ENCODE measurements at regions not wholly inside any gene's neighbourhood (a gene's known extent, or its start where the extent isn't known, plus 50 kb on each side); places are given as distances from the start of the nearest gene placed in this dataset.

- ATAC-seq (no peak), DNase-seq (no peak)
- Histone ChIP-seq H3K9me3 (no peaks in the 10 kb centered on the region), H3K36me3 (no peaks in the 10 kb centered on the region), H3K27ac (no peak overlapping the region), H3K27me3 (no peaks in the 10 kb centered on the region), H3K4me3 (no peak overlapping the region), H3K4me1 (peaks cover 0 to 3% (median 0%) of the 10 kb centered on the region in 9 donors)
- 78 to 84% methylated on average over 3 of the region's 3 CpGs for WGBS, 2 donors
- intact Hi-C loops (cut with DNase I): no loop called here
- TF ChIP-seq, protein P1, sequence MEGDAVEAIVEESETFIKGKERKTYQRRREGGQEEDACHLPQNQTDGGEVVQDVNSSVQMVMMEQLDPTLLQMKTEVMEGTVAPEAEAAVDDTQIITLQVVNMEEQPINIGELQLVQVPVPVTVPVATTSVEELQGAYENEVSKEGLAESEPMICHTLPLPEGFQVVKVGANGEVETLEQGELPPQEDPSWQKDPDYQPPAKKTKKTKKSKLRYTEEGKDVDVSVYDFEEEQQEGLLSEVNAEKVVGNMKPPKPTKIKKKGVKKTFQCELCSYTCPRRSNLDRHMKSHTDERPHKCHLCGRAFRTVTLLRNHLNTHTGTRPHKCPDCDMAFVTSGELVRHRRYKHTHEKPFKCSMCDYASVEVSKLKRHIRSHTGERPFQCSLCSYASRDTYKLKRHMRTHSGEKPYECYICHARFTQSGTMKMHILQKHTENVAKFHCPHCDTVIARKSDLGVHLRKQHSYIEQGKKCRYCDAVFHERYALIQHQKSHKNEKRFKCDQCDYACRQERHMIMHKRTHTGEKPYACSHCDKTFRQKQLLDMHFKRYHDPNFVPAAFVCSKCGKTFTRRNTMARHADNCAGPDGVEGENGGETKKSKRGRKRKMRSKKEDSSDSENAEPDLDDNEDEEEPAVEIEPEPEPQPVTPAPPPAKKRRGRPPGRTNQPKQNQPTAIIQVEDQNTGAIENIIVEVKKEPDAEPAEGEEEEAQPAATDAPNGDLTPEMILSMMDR (IDR thresholded peaks at IDR 0.05): no peak
These were observed 95.0 kb upstream of the STARD13 start for GRCh38 chr13:33380487-33381079.

DNA sequence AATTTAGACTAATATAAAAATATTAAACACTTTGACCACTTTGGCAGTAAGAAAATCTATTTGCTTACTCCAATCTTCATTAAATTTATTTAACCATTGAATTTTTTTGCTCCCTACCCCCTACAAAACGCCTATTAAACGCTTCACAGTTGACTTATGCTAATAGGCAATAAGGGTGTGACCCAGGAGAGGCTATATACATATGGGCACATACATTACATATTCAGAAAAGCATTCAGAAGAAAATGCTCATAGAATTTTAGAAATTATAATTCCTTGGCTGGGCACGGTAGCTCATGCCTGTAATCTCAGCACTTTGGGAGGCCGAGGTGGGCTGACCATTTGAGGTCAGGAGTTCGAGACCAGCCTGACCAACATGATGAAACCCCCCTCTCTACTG is 95.6 kb upstream of the STARD13 start:
- no peak for ATAC-seq
- H3K27me3 ChIP-seq: no peaks in the 10 kb centered on the region
- H3K4me1 ChIP-seq: peaks cover 0 to 3% (median 0%) of the 10 kb centered on the region in 9 donors
- no peak overlapping the region for H3K27ac ChIP-seq
- WGBS, 2 donors: 97 to 98% methylated on average over 5 of the region's 5 CpGs
- intact Hi-C loops (cut with DNase I): no loop called here
- TF ChIP-seq, protein P1 (IDR thresholded peaks at IDR 0.05): no peak
- no peak overlapping the region for H3K4me3 ChIP-seq
- no peaks in the 10 kb centered on the region for H3K36me3 ChIP-seq
- H3K9me3 ChIP-seq: no peaks in the 10 kb centered on the region
- no peak for DNase-seq

DNA sequence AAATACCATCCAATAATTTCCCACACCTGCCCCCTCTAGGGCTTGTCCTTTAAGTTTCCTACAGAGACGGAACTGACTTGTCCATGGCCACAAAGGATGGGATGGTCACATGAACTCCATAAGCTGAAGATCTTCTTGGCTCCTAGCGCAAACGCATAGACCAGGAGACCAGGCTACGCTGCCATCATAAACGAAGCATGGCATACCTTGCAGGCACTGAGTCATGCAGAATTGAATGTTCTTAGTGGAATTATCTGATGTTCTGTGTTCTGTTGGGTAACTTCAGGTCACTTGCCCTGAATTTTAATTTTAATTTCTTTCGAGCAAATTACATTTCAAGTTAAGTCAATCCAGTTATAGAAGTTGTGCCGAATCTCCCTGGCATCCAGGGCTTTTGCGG is 96.4 kb upstream of the STARD13 start:
- no peak for ATAC-seq

GRCh38 chr13:33383724-33384577 is 98.4 kb upstream of the STARD13 start:
- intact Hi-C loops (cut with DNase I): no loop called here
- Histone ChIP-seq H3K4me1 (peaks cover 0 to 3% (median 0%) of the 10 kb centered on the region in 9 donors), H3K9me3 (no peaks in the 10 kb centered on the region), H3K27ac (no peak overlapping the region), H3K4me3 (peak overlapping the region in 1 of 10 donors; percentile 3), H3K36me3 (no peaks in the 10 kb centered on the region), H3K27me3 (no peaks in the 10 kb centered on the region)
- peak in 2 of 8 donors; percentile 46 to 79 for ATAC-seq
- TF ChIP-seq, protein P1 (IDR thresholded peaks at IDR 0.05): no peak
- no peak for DNase-seq
- 77 to 86% methylated on average over 12 of the region's 12 CpGs for WGBS, 2 donors

More for the DNA sequence above, 96.4 kb upstream of the STARD13 start:
- Histone ChIP-seq H3K36me3 (no peaks in the 10 kb centered on the region), H3K9me3 (no peaks in the 10 kb centered on the region), H3K27me3 (no peaks in the 10 kb centered on the region), H3K4me3 (no peak overlapping the region), H3K4me1 (peaks cover 0 to 3% (median 0%) of the 10 kb centered on the region in 9 donors), H3K27ac (no peak overlapping the region)
- no peak for DNase-seq
- WGBS, 2 donors: 94 to 98% methylated on average over 8 of the region's 8 CpGs
- intact Hi-C loops (cut with DNase I): no loop called here
- TF ChIP-seq, protein P1 (IDR thresholded peaks at IDR 0.05): no peak
